ENCODE measurements at regions not wholly inside any gene's neighbourhood (a gene's known extent, or its start where the extent isn't known, plus 50 kb on each side); places are given as distances from the start of the nearest gene placed in this dataset.

DNA sequence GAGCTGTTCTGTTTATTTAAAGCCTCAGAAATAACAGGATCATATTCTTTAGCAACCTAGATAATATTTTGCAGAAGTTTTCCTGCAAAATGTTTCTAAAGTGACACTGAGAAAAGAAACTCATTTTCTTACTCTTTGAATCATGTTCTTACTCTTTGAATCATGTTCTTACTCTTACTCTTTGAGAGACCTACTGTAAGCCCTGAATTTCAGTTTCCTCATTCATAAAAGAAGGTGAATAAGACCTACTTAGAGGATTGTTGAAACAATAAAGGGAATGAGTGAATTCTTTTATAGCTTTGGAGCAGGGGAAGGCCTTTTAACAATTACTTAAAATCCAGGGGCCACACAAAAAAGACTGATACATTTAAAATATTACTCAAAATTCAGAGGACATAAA lies 221.7 kb upstream of the CMC1 start:
- Mint-ChIP-seq H3K27ac (no peak overlapping the region), H3K27me3 (no peaks in the 10 kb centered on the region), H3K9me3 (ENCODE audit: low read depth) (peaks cover 7% of the 10 kb centered on the region), H3K36me3 (ENCODE audit: insufficient read depth) (peaks cover 6% of the 10 kb centered on the region), H3K4me1 (ENCODE audit: low read depth) (peaks cover 6% of the 10 kb centered on the region), H3K4me3 (ENCODE audit: low read depth) (no peak overlapping the region)
- TF ChIP-seq, protein P1, sequence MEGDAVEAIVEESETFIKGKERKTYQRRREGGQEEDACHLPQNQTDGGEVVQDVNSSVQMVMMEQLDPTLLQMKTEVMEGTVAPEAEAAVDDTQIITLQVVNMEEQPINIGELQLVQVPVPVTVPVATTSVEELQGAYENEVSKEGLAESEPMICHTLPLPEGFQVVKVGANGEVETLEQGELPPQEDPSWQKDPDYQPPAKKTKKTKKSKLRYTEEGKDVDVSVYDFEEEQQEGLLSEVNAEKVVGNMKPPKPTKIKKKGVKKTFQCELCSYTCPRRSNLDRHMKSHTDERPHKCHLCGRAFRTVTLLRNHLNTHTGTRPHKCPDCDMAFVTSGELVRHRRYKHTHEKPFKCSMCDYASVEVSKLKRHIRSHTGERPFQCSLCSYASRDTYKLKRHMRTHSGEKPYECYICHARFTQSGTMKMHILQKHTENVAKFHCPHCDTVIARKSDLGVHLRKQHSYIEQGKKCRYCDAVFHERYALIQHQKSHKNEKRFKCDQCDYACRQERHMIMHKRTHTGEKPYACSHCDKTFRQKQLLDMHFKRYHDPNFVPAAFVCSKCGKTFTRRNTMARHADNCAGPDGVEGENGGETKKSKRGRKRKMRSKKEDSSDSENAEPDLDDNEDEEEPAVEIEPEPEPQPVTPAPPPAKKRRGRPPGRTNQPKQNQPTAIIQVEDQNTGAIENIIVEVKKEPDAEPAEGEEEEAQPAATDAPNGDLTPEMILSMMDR (IDR thresholded peaks at IDR 0.05; ENCODE audit: unreplicated experiment) = no peak
- DNase-seq (ENCODE audit: low spot score, unreplicated experiment) = no peak

DNA sequence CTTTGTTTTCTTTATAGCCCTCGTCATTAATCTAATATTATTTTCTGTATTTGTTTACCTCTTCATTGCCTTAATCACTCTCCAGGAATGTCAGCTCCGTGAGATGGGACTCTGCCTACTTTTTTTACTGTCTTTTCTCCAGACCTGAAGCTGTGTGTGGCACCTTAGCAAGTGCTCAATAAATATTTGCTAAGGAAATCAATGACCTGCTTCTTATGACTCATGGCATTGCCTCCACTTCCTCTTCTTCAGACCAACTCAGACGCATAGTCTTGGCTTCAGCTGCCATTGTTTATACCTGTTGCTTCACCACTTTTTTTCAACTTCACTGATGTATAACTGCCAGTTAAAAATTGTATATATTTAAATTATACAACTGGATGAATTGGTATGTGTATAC lies 218.5 kb upstream of the CMC1 start:
- Mint-ChIP-seq H3K9me3 (ENCODE audit: low read depth) (peaks cover 16% of the 10 kb centered on the region), H3K4me1 (ENCODE audit: low read depth) (peaks cover 6% of the 10 kb centered on the region), H3K27ac (no peak overlapping the region), H3K4me3 (ENCODE audit: low read depth) (no peak overlapping the region), H3K36me3 (ENCODE audit: insufficient read depth) (peaks cover 7% of the 10 kb centered on the region), H3K27me3 (no peaks in the 10 kb centered on the region)
- TF ChIP-seq, protein P1 (IDR thresholded peaks at IDR 0.05; ENCODE audit: unreplicated experiment) = no peak
- DNase-seq (ENCODE audit: low spot score, unreplicated experiment) = no peak

DNA sequence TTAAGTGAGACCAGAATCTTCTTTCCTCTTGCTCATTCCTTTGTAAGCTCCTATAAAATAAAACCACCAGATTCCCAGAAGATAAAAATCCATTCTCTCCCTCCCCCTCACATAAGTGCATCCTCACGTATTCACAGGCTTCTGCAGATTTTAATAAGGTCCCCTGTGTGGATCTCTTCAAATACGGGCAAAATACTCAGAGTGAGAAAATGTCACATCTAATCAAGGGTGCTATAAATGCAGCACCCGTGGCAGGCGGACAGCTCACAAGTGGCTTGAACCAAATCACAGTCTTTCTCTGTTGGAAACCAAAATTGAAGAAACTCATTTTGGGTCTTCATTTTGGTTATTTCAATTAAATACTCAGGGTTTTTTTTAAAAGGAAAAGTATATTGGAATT lies 212.9 kb upstream of the CMC1 start:
- Mint-ChIP-seq H3K36me3 (ENCODE audit: insufficient read depth) (peaks cover 9% of the 10 kb centered on the region), H3K27me3 (no peaks in the 10 kb centered on the region), H3K27ac (peak overlapping the region; percentile 66), H3K4me3 (ENCODE audit: low read depth) (no peak overlapping the region), H3K4me1 (ENCODE audit: low read depth) (no peaks in the 10 kb centered on the region), H3K9me3 (ENCODE audit: low read depth) (peaks cover 21% of the 10 kb centered on the region)
- TF ChIP-seq, protein P1 (IDR thresholded peaks at IDR 0.05; ENCODE audit: unreplicated experiment) = no peak
- DNase-seq (ENCODE audit: low spot score, unreplicated experiment) = no peak

DNA sequence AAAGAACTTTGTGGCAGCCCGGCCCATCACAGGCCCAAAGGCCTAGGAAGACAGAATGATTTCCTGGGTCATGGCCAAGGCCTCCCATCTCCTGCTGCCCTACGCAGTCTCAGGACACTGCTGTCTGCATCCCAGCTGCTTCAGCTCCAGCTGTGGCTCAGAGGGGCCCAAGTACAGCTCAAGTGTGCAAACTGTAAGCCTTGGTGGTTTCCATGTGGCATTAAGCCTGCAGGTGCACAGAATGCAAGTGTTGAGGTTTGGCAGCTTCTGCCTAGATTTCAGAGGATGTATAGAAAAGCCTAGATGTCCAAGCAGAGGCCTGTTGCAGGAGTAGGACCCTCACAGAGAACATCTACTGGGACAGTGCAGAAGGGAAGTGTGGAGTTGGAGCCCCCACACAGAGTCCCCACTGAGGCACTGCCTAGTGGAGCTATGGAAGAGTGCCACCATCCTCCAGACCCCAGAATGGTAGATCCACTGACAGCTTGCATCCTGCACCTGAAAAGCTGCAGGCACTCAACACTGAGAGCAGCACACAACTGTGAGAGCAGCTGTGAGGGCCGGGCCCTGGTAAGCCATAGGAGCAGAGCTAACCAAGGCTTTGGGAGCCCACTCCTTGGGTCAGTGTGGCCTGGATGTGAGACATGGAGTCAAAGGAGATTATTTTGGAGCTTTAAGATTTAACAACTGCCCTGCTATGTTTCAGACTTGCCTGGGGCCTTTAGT lies 208.2 kb upstream of the CMC1 start:
- DNase-seq (ENCODE audit: low spot score, unreplicated experiment) = no peak
- TF ChIP-seq, protein P1 (IDR thresholded peaks at IDR 0.05; ENCODE audit: unreplicated experiment) = no peak

DNA sequence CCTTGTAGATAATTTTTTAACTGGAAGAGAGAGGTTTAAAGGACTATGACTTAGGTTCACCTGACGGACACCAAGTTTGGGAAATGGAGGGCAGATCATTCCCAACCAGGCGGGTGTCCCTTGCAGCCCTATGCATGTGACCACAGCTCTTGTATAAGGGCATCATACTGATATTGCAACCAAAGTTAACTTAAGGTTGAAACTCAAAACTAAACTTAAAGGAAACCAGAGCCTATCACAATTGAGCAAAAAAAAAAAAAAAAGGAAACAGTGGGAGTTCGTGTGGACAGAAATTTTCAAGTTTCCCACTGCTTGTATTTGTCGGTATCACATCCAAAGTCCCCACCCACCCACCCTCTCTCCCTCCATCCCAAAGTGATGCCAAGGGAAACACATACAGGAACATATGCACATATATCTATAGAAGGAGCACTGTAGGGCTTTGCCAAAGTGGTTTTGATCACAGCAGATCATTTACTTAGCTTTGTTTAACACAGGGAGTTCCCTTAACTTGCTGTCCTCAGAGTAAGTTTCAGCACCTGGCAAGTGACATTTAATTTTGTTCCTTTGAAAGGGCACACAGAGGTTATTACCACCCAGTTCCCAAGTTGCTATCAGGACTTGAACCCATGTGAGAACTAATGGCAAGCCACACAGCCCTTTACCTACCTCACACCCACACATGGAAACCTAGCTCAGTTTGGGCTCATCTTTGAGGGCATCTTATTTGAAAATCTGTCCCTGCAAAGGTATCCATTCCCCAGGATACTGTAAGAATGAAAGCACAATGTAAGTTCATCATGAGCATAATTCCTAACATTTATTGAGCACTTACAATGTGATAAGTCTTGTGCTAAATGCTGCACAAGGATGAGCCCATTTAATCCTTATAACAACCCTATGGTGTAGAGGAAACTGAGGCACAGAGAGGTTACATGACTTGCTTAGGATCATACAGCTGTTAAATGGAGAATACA lies 204.5 kb upstream of the CMC1 start:
- Mint-ChIP-seq H3K4me3 (ENCODE audit: low read depth) (no peak overlapping the region), H3K9me3 (ENCODE audit: low read depth) (peaks cover 13% of the 10 kb centered on the region), H3K4me1 (ENCODE audit: low read depth) (no peaks in the 10 kb centered on the region), H3K27me3 (no peaks in the 10 kb centered on the region), H3K36me3 (ENCODE audit: insufficient read depth) (peaks cover 4% of the 10 kb centered on the region), H3K27ac (no peak overlapping the region)
- TF ChIP-seq, protein P1 (IDR thresholded peaks at IDR 0.05; ENCODE audit: unreplicated experiment) = no peak
- DNase-seq (ENCODE audit: low spot score, unreplicated experiment) = no peak

More for the DNA sequence above, 208.2 kb upstream of the CMC1 start:
- peaks cover 13% of the 10 kb centered on the region for H3K9me3 Mint-ChIP-seq (ENCODE audit: low read depth)
- H3K36me3 Mint-ChIP-seq (ENCODE audit: insufficient read depth) = peaks cover 4% of the 10 kb centered on the region
- no peak overlapping the region for H3K4me3 Mint-ChIP-seq (ENCODE audit: low read depth)
- H3K27ac Mint-ChIP-seq = no peak overlapping the region
- no peaks in the 10 kb centered on the region for H3K4me1 Mint-ChIP-seq (ENCODE audit: low read depth)
- no peaks in the 10 kb centered on the region for H3K27me3 Mint-ChIP-seq

Measured in progenitor cell of endocrine pancreas (in vitro differentiated cells).